ENCODE measurements at regions not wholly inside any gene's neighbourhood (a gene's known extent, or its start where the extent isn't known, plus 50 kb on each side); places are given as distances from the start of the nearest gene placed in this dataset.
"Not testable (repeated sequence)": the region's sequence is repeated elsewhere in the genome, so short reads cannot be mapped to it uniquely, and the experiment has no call there.

DNA sequence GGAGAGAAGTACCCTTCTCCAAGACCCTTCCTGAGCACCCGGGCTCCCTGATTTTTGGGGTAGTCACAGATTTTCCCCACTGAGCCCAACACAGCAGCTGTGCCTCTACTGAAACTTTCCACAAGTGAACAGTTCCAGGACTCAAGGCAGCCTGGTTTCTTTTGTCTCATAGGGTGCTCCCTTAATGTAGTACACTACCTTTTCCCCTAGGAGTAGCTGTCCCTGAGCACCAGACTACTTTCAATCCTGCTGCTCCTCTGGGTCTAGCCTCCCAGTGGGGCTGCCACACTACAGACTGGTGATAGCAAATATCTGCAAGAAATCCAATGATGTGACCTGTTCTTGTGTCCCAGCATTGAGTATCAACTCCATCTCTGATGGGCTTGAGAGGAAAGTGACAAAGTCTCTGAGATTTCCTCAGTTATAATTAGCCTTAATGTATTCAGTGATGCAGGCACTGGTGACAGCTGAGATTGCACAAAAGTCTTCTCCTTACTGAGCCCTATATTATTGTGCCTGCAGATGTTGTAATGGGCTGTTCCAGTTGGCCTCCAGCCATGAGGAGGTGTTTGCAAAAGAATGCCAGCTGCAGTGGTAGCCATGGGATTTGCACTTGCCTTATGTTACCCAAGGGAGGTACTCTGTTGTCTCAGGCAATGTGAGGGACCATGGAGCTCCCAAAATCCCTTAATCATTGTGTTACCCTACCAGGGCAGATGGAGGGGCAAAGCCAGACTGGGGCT, 1802.5 kb downstream of the EFNA5 start:
- DNase-seq, result no peak

- no peak for DNase-seq
Measured at GRCh38 chr5:105865834-105866233, 1804.9 kb downstream of the EFNA5 start.

GRCh38 chr5:105859350-105859749, 1811.4 kb downstream of the EFNA5 start:
- not testable (repeated sequence) for DNase-seq

- DNase-seq, result no peak
Measured at GRCh38 chr5:105849701-105850100, 1821.0 kb downstream of the EFNA5 start.

- DNase-seq, result no peak
Measured at GRCh38 chr5:105840800-105841199, 1829.9 kb downstream of the EFNA5 start.

DNA sequence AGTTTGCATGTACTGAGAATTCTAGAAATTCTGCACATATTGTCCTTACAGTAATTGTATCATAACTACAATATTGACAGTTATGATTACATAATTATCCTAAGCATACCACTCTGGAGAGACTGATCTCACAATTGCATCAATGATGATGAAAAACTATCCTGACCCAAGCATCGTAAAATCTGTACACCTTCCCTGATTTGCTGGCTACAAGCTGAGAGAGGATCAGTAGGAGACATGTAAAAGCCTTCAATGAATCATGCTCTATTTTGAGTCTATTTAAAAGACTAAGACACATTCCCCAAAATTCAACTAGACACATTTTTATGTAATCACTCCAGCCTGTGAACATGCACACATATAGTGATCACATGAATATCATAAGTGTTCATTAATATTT, 1833.8 kb downstream of the EFNA5 start:
- no peak for DNase-seq

DNA sequence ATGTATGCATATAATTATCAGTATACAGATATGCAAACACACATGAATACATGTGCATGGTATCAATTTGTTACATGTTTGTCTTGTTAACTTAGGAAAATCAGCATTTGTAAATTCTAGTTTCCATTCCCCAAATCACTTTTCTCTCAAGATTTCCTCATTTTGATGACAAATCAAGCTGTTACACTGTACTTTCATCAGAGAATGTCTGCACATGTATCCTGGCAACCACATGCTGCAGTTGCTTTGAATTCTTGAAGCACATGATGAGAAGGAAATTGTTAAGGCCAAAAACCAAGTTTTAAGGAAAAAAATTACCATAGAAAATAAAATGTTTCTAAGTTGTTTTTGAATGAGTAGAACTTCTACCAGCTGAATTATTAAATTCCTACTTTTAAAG, 1834.5 kb downstream of the EFNA5 start:
- peak; percentile 6 for DNase-seq

DNA sequence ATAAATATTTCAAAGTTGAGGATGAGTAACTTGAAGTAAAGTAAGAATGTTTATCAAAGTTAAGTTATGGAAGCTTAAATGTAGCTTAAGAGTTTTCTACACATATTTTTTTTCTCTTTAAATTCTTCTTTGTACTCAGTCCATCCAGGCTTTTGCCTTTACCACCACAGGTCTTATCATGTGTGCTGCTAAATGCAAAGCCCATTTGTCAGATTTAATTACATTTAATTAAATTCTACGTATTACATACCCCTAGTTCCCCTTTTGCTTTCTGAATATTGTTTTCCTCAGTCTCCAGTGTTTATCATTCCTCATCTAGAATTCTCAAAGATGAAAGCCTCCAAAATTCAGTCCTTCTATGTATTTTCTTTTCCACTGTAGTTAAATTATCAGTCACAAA, 1841.9 kb downstream of the EFNA5 start:
- no peak for DNase-seq

- DNase-seq, result no peak
Measured at GRCh38 chr5:105821800-105822199, 1848.9 kb downstream of the EFNA5 start.

- no peak for DNase-seq
Measured at GRCh38 chr5:105817914-105818313, 1852.8 kb downstream of the EFNA5 start.

DNA sequence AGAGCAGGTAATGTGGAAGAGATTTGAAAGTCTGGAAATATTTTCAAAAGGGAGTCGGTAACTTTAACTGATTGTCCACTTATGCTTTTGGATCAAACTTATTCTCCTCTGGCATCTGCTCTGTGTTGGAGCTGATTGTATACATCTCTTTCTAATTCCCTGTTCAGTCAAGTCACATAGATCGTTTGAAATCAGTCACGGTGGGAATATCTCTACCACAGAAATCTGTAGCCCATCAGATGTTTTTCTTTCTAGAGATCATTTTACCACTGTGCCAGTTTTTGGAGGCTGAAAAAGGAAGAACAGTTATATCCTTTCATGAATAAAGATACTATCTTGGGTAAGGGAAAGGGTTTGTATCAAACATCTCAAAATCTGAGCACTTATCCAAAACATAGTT, 1853.3 kb downstream of the EFNA5 start:
- DNase-seq, result peak; percentile 3

GRCh38 chr5:105816961-105817360, 1853.8 kb downstream of the EFNA5 start:
- DNase-seq, result no peak

- no peak for DNase-seq
Measured at GRCh38 chr5:105812304-105812703, 1858.4 kb downstream of the EFNA5 start.

- DNase-seq, result no peak
Measured at GRCh38 chr5:105807951-105808350, 1862.8 kb downstream of the EFNA5 start.

DNA sequence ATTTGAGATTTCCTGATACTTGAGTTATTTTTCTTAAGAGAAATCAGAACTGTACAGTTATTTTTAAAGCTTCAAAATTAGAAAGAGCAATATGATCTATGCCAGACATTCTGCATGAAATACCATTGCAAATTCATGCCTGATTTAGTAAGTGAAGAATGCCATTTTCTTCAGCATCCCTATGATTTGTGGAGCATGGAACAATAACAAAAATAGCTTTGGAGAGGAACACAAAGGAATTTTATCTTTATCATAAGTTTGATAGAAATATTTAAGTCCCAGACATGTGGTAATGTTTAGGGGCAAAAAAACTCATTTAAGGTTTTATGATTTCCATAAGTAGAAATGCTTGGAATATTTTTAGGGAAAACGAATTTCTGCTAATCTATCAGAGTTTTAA, 1863.4 kb downstream of the EFNA5 start:
- peak; percentile 10 for DNase-seq

DNA sequence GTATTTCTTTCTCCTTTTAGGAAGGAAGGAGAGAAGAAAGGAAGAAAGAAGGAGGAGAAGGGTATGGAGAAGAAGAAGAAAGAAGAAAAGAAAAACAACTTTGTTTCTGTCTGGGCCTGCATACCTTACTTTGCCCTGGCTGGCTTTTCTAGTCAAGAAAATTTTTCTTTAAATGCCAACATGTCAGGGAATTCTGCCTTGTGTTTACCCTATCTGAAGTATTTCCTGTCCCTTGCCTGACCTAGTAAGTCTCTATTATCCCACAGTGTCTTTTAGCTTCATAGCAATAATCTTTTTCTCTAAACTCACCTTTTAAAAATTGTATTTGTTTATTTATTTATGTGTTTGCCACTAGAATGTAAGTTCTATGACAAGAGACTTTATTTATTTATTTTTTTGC, 1864.1 kb downstream of the EFNA5 start:
- no peak for DNase-seq

DNA sequence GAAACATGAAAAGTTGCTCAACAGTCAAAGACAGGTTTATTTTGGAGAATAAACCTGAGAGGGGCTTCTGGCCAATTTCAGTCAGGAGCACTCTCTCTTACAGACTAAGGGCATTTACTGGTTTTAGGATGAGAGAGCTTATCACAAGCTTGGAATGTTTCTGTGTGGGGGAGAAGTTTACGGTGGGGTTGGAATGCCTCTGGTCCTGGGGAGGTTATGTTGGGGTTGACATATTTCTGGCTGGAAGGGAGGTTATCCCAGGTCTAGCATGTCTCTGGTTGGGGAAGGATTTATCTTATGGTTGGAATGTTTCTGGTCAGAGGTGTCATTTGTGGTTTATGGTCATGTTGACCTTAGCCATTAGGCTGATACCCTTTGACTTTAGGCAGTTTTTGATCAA, 1867.3 kb downstream of the EFNA5 start:
- no peak for DNase-seq

DNA sequence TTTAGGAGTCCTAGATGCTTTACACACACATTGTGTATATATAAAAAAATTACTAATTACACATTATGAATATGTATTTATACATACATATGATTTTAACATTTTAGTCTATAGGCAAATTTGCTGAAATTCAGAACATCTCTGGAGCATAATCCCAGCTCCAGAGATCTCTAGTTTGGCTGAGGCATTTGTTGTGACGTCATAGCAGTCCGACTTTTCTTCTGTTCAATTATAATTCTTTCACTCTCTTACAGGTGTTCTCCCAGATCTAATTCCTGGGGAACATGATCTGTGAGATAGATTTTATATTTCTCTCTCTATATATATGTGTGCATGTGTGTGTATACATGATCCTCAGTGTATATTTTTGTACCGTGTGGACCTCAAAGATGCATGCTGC, 1876.2 kb downstream of the EFNA5 start:
- DNase-seq, result no peak

DNA sequence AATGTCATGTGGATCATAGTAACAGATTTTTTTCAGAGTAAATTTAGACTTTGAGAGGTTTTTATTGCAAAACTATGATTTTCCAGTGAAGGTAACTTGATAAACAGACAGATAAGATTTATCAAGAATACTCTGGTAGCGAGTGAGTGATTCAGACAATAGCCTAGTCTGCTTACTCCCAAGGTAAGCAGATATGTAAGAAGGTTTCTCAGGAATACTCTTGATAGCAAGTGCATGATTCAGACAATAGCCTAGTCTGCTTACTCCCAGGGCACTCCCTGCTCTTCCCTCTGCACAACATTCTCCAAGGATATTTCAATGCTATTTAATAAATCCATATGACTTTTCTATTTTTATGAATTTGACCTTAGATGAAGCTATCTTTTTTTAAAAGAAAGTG, 1881.5 kb downstream of the EFNA5 start:
- DNase-seq, result no peak

DNA sequence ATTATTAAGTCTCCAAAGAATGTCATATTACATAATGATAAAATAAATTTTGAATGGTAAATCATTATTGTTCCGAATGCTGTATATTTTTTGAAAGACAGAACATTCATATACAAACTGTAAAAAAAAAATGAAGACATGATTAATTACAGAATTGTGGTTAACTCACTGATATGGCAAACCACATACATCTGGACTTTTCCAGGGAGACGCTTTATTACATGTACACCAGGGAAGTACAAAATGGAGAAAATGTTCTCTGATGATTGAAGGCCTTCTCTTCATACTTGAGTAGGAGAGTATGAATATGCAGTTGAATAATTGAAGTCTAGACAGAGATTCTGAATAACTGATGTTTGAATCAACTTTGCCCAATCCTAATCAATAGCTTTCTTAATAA, 1886.9 kb downstream of the EFNA5 start:
- DNase-seq, result no peak

DNA sequence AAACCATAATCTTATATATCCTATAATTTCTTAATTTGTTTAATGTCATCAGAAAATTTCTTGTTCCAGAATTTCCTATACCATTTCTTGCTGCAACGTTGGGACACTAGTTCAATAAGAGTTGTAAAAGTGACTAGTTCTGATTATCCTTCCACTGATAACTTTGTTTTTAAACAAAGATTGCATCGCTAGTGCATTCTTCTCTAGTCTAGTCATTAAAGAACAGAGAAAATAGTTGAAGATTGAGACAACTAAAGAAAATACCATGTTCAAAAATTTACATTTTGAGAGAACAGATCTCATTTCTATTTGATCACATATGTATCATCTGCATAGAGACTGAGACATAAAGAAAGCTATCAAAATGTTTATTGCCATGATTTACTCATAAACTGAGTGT, 1888.2 kb downstream of the EFNA5 start:
- no peak for DNase-seq

- no peak for DNase-seq
Measured at GRCh38 chr5:105773241-105773640, 1897.5 kb downstream of the EFNA5 start.

GRCh38 chr5:105767267-105767666, 1903.5 kb downstream of the EFNA5 start:
- no peak for DNase-seq

DNA sequence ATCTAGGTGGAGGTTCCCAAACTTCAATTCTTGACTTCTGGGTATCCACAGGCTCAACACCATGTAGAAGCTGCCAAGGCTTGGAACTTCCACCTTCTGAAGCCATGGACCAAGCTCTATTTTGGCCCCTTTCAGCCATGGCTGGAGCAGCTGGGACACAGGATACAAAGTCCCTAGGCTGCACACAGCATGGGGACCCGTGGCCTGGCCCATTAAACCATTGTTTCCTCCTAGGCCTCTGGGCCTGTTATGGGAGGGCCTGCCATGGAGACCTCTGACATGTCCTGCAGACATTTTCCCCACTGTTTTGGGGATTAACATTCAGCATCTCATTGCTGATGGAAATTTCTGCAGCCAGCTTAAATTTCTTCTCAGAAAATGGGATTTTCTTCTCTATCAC, 1908.0 kb downstream of the EFNA5 start:
- DNase-seq, result no peak

DNA sequence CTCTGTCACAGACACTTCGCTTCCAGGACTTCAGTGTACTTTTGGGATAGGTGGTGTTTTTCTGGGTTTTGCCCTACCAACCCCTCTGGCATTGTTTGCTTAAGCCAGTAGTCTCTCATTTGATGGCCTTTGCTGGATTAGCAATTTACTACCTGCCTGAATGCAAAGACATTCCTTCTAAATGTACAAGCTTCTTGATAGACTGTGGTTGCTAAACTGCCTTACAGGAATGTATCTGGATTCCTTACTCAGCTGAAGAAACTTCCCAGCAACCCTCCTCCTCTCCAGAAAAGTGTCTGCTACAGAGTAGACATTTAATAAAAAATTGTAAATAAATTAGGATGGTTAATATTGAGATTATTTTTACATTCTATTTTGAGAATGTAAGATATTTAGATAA, 1916.7 kb downstream of the EFNA5 start:
- DNase-seq, result no peak

Measured in eye (tissue), 1 donor.